K562 (cell line): ENCODE measurements at regions not wholly inside any gene's neighbourhood (a gene's known extent, or its start where the extent isn't known, plus 50 kb on each side); places are given as distances from the start of the nearest gene placed in this dataset.

Experiments
- ATAC-seq: fragments of 200-7000 bp; cut with Tn5 transposase; 3 replicates; pipeline ENCODE4 v1.9.1; 2020; ENCODE audit warnings: moderate library complexity
- BruUV-seq: library from RNA; stranded (reverse); fragments of 400-500 nt; replicated peaks from 2 replicates; lab custom pipeline; 2021; lab: Mats Ljungman, UMichigan
- CTCF ChIA-PET: fragments of 300-600 bp; formaldehyde crosslinking; extraction: SDS; loops from one replicate; lab custom pipeline; 2021; ENCODE audit warnings: low intra/inter-chr PET ratio; lab: Yijun Ruan, JAX
- POLR2A ChIA-PET: fragments of 300-600, 350-650 bp; sonication (Branson Sonifier 250); formaldehyde crosslinking; extraction: SDS; loops from one replicate; lab custom pipeline; 2021; ENCODE audit warnings: antibody characterized with exemption, inconsistent platforms; lab: Yijun Ruan, JAX
- DNase-seq, 4 experiments: peaks; one replicate each; pipeline versions ENCODE4 v3.0.0 to v3.0.0-alpha.2; 2011 to 2018; ENCODE audit warnings: low spot score in 3 of 4, mixed read lengths in 3 of 4; ENCODE audit errors: extremely low read depth in 1 of 4
- FAIRE-seq: peaks from 2 replicates; lab custom pipeline; 2011; peaks lifted over from hg19 to GRCh38; lab: Jason Lieb, UNC
- H2AFZ ChIP-seq: 2 replicates; pipeline ENCODE4 v1.6.0; 2011; ENCODE audit warnings: low read depth, low read length, control low read depth, inconsistent platforms
- H3K27ac ChIP-seq: fragments of 200-600 bp; 3 replicates; pipeline ENCODE4 v1.8.0; 2011; ENCODE audit warnings: low read depth, mild to moderate bottlenecking, control low read depth, inconsistent platforms, low read length, moderate library complexity, mixed read lengths; ENCODE audit errors: extremely low read depth
- H3K27me3 ChIP-seq, 2 experiments: fragments of 300-600 bp in 1 of 2; 2 replicates in 1 of 2; 3 replicates in 1 of 2; pipeline versions ENCODE4 v1.6.0 to v1.8.0; 2011; ENCODE audit warnings: inconsistent platforms in 2 of 2, low read length in 2 of 2, mild to moderate bottlenecking in 1 of 2, mixed read lengths in 1 of 2, moderate library complexity in 1 of 2; ENCODE audit not compliant: control insufficient read depth in 2 of 2, insufficient read depth in 2 of 2
- H3K36me3 ChIP-seq: fragments of 300-600 bp; 3 replicates; pipeline ENCODE4 v1.8.0; 2011; ENCODE audit warnings: mild to moderate bottlenecking, low read length, inconsistent platforms; ENCODE audit not compliant: control insufficient read depth, insufficient read depth
- H3K4me1 ChIP-seq, 2 experiments: fragments of 200-600 bp in 1 of 2; replicated peaks in 1 of 2; 2 replicates in 1 of 2; 3 replicates in 1 of 2; pipeline versions ENCODE4 v1.5.1 to v1.8.0; 2011; ENCODE audit warnings: inconsistent platforms in 2 of 2, low read length in 2 of 2, mild to moderate bottlenecking in 1 of 2, mixed read lengths in 1 of 2, moderate library complexity in 1 of 2; ENCODE audit not compliant: control insufficient read depth in 2 of 2, insufficient read depth in 2 of 2
- H3K4me2 ChIP-seq: 2 replicates; pipeline ENCODE4 v1.6.1; 2011; ENCODE audit warnings: low read length, control low read depth, inconsistent platforms, mixed read lengths; ENCODE audit not compliant: insufficient read depth
- H3K4me3 ChIP-seq: fragments of 200-600 bp; sonication (generic), shearing (Covaris generic); 2 replicates; pipeline ENCODE4 v1.5.1; 2016; ENCODE audit warnings: control low read depth, inconsistent platforms
- H3K79me2 ChIP-seq: fragments of 200-600 bp; 3 replicates; pipeline ENCODE4 v1.8.0; 2011; ENCODE audit warnings: low read length, inconsistent platforms; ENCODE audit not compliant: control insufficient read depth, insufficient read depth
- H3K9ac ChIP-seq, 2 experiments: 2 replicates each; pipeline versions ENCODE4 v1.6.0 to v1.6.1; 2011; ENCODE audit warnings: low read depth in 2 of 2, low read length in 2 of 2, control low read depth in 1 of 2, inconsistent platforms in 1 of 2, mild to moderate bottlenecking in 1 of 2, mixed read lengths in 1 of 2; ENCODE audit not compliant: insufficient read depth in 1 of 2
- H3K9me1 ChIP-seq: one replicate; pipeline ENCODE4 v1.6.0; 2011; ENCODE audit warnings: inconsistent platforms, mild to moderate bottlenecking, low read length, moderate library complexity; ENCODE audit not compliant: control insufficient read depth, insufficient read depth
- H3K9me3 ChIP-seq: replicated peaks from 2 replicates; pipeline ENCODE4 v1.5.1; 2011; ENCODE audit warnings: low read depth, low read length, inconsistent platforms; ENCODE audit not compliant: control insufficient read depth, insufficient read depth
- H4K20me1 ChIP-seq: replicated peaks from 2 replicates; pipeline ENCODE4 v1.6.1; 2011; ENCODE audit warnings: low read length, inconsistent platforms, mixed read lengths; ENCODE audit not compliant: control insufficient read depth, insufficient read depth
- BCL6 ChIP-seq: fragments of 250-450 bp; sonication (Bioruptor Pico); IDR thresholded peaks from 2 replicates; pipeline ENCODE4 v1.4.0; 2020
- FIP1L1 ChIP-seq: fragments of 200-400 bp; formaldehyde crosslinking; IDR thresholded peaks from 2 replicates; pipeline ENCODE4 v1.6.1; 2018; ENCODE audit warnings: mild to moderate bottlenecking, low read depth, low read length; ENCODE audit not compliant: poor library complexity, severe bottlenecking
- HMBOX1 ChIP-seq: sonication (generic); IDR thresholded peaks from 2 replicates; pipeline ENCODE4 v1.6.1; 2016
- KDM5B ChIP-seq: fragments of 200-600 bp; sonication (generic); IDR thresholded peaks from 2 replicates; pipeline ENCODE4 v1.6.1; 2012; ENCODE audit warnings: low read depth, mild to moderate bottlenecking, moderate library complexity, low read length, control low read depth, inconsistent platforms; ENCODE audit not compliant: insufficient replicate concordance
- NEUROD1 ChIP-seq: fragments of 150-350 bp; IDR thresholded peaks from 2 replicates; pipeline ENCODE4 v1.6.1; 2014; ENCODE audit warnings: borderline replicate concordance, low read length, low read depth; ENCODE audit not compliant: partially characterized antibody
- POLR2B ChIP-seq: fragments of 450-650 bp; IDR thresholded peaks from 2 replicates; pipeline ENCODE4 v1.6.1; 2018; ENCODE audit warnings: low read depth; ENCODE audit not compliant: partially characterized antibody
- SMAD2 ChIP-seq: fragments of 150-350 bp; IDR thresholded peaks from 2 replicates; pipeline ENCODE4 v1.6.1; 2014; ENCODE audit warnings: low read depth, mild to moderate bottlenecking, low read length
- SP2 ChIP-seq: IDR thresholded peaks from 2 replicates; pipeline ENCODE4 v1.6.1; 2011; ENCODE audit warnings: mild to moderate bottlenecking, low read depth, low read length, moderate library complexity; ENCODE audit not compliant: poor library complexity, severe bottlenecking; ENCODE audit errors: extremely low read depth
- USF2 ChIP-seq: sonication (generic); formaldehyde crosslinking; IDR thresholded peaks from 2 replicates; pipeline ENCODE4 v1.5.0; 2020; ENCODE audit warnings: missing genetic modification reagents
- XRCC5 ChIP-seq: fragments of 200-400 bp; formaldehyde crosslinking; IDR thresholded peaks from 2 replicates; pipeline ENCODE4 v1.6.1; 2017; ENCODE audit warnings: low read depth, mild to moderate bottlenecking, low read length
- ZBTB33 ChIP-seq: sonication (generic); formaldehyde crosslinking; IDR thresholded peaks from 2 replicates; pipeline ENCODE4 v1.8.1; 2023; ENCODE audit warnings: mild to moderate bottlenecking, missing genetic modification reagents
- ZNF24 ChIP-seq: fragments of 450-650 bp; IDR thresholded peaks from 2 replicates; pipeline ENCODE4 v1.6.1; 2016
- WGBS: fragments of 100-300 bp; shearing (Covaris generic); methylation state at CpG from one replicate; pipeline ENCODE4 v1.1.6; 2016; ENCODE audit warnings: low coverage, mixed read lengths; ENCODE audit not compliant: insufficient coverage; ENCODE audit errors: missing lambda C conversion rate; 5-methylcytosine and 5-hydroxymethylcytosine counted together
- in situ Hi-C: fragments of 300-500 bp; cut with MboI; formaldehyde crosslinking; loops from 4 replicates; pipeline ENCODE4 v1.15.0; 2018; ENCODE audit warnings: inconsistent platforms, mixed read lengths
- intact Hi-C: fragments of 100-400 bp; cut with micrococcal nuclease; formaldehyde crosslinking; loops from 2 replicates; pipeline ENCODE4 v1.14.2; 2022
- TF ChIP-seq, protein P1 (sequence below): fragments of 250-450 bp; sonication (Bioruptor Pico); IDR thresholded peaks from 2 replicates; pipeline ENCODE4 v1.4.0; 2020; ENCODE audit warnings: mild to moderate bottlenecking

DNA sequence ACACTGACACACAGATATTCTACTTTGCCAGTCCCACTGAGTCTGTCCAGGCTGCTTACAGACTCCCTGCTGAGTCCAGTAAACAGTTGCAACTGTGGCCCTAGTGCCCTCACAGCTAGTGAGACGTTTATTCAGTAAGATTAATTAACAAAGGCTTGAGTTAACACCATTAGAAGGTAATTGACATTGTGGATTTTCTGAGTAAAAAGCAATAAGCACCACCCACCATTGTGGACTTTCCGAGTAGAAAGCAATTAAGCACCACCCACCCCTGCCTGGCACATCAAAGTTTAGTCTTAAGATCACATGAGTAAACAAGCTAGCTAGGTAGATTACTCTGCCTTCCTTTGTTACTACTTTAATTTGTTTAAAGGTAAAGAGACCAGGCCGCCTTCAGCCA lies 408.6 kb upstream of the IMPG1 start:
- no TSS peak for BruUV-seq
- CTCF ChIA-PET = no interaction called here
- no peaks in the 10 kb centered on the region for H3K9me3 ChIP-seq
- ATAC-seq (no peak), DNase-seq (no peak), FAIRE-seq (no peak)
- in situ Hi-C loops = no loop called here
- H3K4me1 ChIP-seq = no peaks in the 10 kb centered on the region
- no peak overlapping the region for H3K4me2 ChIP-seq
- no peaks in the 10 kb centered on the region for H3K27me3 ChIP-seq
- no peaks in the 10 kb centered on the region for H3K79me2 ChIP-seq
- POLR2A ChIA-PET = no interaction called here
- no peak overlapping the region for H3K27ac ChIP-seq
- no peaks in the 10 kb centered on the region for H4K20me1 ChIP-seq
- intact Hi-C loops = no loop called here
- H3K9ac ChIP-seq = no peak overlapping the region
- 0% methylated on average over 3 of the region's 3 CpGs for WGBS
- no peaks in the 10 kb centered on the region for H3K36me3 ChIP-seq
- H3K4me3 ChIP-seq = no peak overlapping the region
- H2AFZ ChIP-seq = no peak overlapping the region
- H3K9me1 ChIP-seq = no peaks in the 10 kb centered on the region
- no peak for TF ChIP-seq USF2 (CRISPR knock-in tag)
- TF ChIP-seq, protein P1, sequence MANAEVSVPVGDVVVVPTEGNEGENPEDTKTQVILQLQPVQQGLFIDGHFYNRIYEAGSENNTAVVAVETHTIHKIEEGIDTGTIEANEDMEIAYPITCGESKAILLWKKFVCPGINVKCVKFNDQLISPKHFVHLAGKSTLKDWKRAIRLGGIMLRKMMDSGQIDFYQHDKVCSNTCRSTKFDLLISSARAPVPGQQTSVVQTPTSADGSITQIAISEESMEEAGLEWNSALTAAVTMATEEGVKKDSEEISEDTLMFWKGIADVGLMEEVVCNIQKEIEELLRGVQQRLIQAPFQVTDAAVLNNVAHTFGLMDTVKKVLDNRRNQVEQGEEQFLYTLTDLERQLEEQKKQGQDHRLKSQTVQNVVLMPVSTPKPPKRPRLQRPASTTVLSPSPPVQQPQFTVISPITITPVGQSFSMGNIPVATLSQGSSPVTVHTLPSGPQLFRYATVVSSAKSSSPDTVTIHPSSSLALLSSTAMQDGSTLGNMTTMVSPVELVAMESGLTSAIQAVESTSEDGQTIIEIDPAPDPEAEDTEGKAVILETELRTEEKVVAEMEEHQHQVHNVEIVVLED = no peak
- no peak for TF ChIP-seq ZBTB33 (CRISPR knock-in tag)
- no peak for TF ChIP-seq SMAD2
- TF ChIP-seq SP2 = no peak
- no peak for TF ChIP-seq BCL6 (CRISPR knock-in tag)
- TF ChIP-seq ZNF24 = no peak
- no peak for TF ChIP-seq KDM5B
- TF ChIP-seq FIP1L1 = no peak
- TF ChIP-seq NEUROD1 = no peak
- no peak for TF ChIP-seq POLR2B
- TF ChIP-seq HMBOX1 = no peak
- TF ChIP-seq XRCC5 = no peak
